ENCODE measurements at regions not wholly inside any gene's neighbourhood (a gene's known extent, or its start where the extent isn't known, plus 50 kb on each side); places are given as distances from the start of the nearest gene placed in this dataset.

- DNase-seq (ENCODE audit: low read depth): no peak
- H3K4me3 ChIP-seq (ENCODE audit: low read depth, low read length): no peak overlapping the region
- no peak for TF ChIP-seq CTCF (IDR thresholded peaks at IDR 0.05; ENCODE audit: insufficient read depth, low read depth, low read length)
Observed at GRCh38 chr4:52250154-52250553, 199.1 kb downstream of the SPATA18 start.

GRCh38 chr4:52251864-52252263 is 200.8 kb downstream of the SPATA18 start:
- no peak overlapping the region for H3K4me3 ChIP-seq (ENCODE audit: low read depth, low read length)
- no peak for TF ChIP-seq CTCF (IDR thresholded peaks at IDR 0.05; ENCODE audit: insufficient read depth, low read depth, low read length)
- DNase-seq (ENCODE audit: low read depth): no peak

- TF ChIP-seq CTCF (IDR thresholded peaks at IDR 0.05; ENCODE audit: insufficient read depth, low read depth, low read length): no peak
- DNase-seq (ENCODE audit: low read depth): no peak
- no peak overlapping the region for H3K4me3 ChIP-seq (ENCODE audit: low read depth, low read length)
Observed at GRCh38 chr4:52253025-52253424, 201.9 kb downstream of the SPATA18 start.

- TF ChIP-seq CTCF (IDR thresholded peaks at IDR 0.05; ENCODE audit: insufficient read depth, low read depth, low read length): no peak
Observed at GRCh38 chr4:52256522-52256921, 205.4 kb downstream of the SPATA18 start.

GRCh38 chr4:52259978-52260377 is 208.9 kb downstream of the SPATA18 start:
- no peak for DNase-seq (ENCODE audit: low read depth)
- H3K4me3 ChIP-seq (ENCODE audit: low read depth, low read length): no peak overlapping the region
- TF ChIP-seq CTCF (IDR thresholded peaks at IDR 0.05; ENCODE audit: insufficient read depth, low read depth, low read length): no peak

More at GRCh38 chr4:52256522-52256921, 205.4 kb downstream of the SPATA18 start:
- DNase-seq (ENCODE audit: low read depth): no peak
- H3K4me3 ChIP-seq (ENCODE audit: low read depth, low read length): no peak overlapping the region

GRCh38 chr4:52260514-52261210 is 209.6 kb downstream of the SPATA18 start:
- TF ChIP-seq CTCF (IDR thresholded peaks at IDR 0.05; ENCODE audit: insufficient read depth, low read depth, low read length): no peak
- no peak for DNase-seq (ENCODE audit: low read depth)
- H3K4me3 ChIP-seq (ENCODE audit: low read depth, low read length): no peak overlapping the region

- TF ChIP-seq CTCF (IDR thresholded peaks at IDR 0.05; ENCODE audit: insufficient read depth, low read depth, low read length): no peak
- H3K4me3 ChIP-seq (ENCODE audit: low read depth, low read length): no peak overlapping the region
- DNase-seq (ENCODE audit: low read depth): no peak
Observed at GRCh38 chr4:52263607-52264006, 212.5 kb downstream of the SPATA18 start.

All from fibroblast of villous mesenchyme (primary cell).